H9 (cell line): ENCODE measurements at regions not wholly inside any gene's neighbourhood (a gene's known extent, or its start where the extent isn't known, plus 50 kb on each side); places are given as distances from the start of the nearest gene placed in this dataset.
A peak's percentile ranks its signal among the peaks of the same experiment; 100 is the strongest.

Source experiments
- DNase-seq: peaks from one replicate; pipeline ENCODE4 v3.0.0-alpha.2; 2017
- H2AFZ ChIP-seq: one replicate; pipeline ENCODE4 v1.6.1; 2013; ENCODE audit warnings: mild to moderate bottlenecking, low read length, control low read depth, moderate library complexity
- H2AK5ac ChIP-seq: 2 replicates; pipeline ENCODE4 v1.6.1; 2013; ENCODE audit warnings: low read length, control low read depth, mixed read lengths; ENCODE audit not compliant: insufficient read length
- H2BK120ac ChIP-seq: one replicate; pipeline ENCODE4 v1.6.1; 2013; ENCODE audit warnings: low read depth, mild to moderate bottlenecking, low read length, control low read depth, inconsistent platforms; ENCODE audit not compliant: poor library complexity, severe bottlenecking
- H2BK12ac ChIP-seq: 2 replicates; pipeline ENCODE4 v1.6.1; 2013; ENCODE audit warnings: low read length, control low read depth, mixed read lengths, low read depth; ENCODE audit not compliant: insufficient read length
- H2BK15ac ChIP-seq: 2 replicates; pipeline ENCODE4 v1.6.1; 2013; ENCODE audit warnings: low read depth, low read length, control low read depth
- H2BK20ac ChIP-seq: one replicate; pipeline ENCODE4 v1.6.1; 2013; ENCODE audit warnings: low read depth, mild to moderate bottlenecking, low read length, control low read depth, inconsistent platforms; ENCODE audit not compliant: poor library complexity, severe bottlenecking
- H2BK5ac ChIP-seq: 2 replicates; pipeline ENCODE4 v1.6.1; 2013; ENCODE audit warnings: low read length, control low read depth, mixed read lengths; ENCODE audit not compliant: insufficient read length
- H3K14ac ChIP-seq: 2 replicates; pipeline ENCODE4 v1.6.1; 2013; ENCODE audit warnings: low read length, control low read depth; ENCODE audit not compliant: insufficient read depth
- H3K18ac ChIP-seq: 2 replicates; pipeline ENCODE4 v1.6.1; 2013; ENCODE audit warnings: low read depth, mild to moderate bottlenecking, mixed read lengths, low read length, control low read depth; ENCODE audit not compliant: insufficient read length
- H3K23ac ChIP-seq: 2 replicates; pipeline ENCODE4 v1.6.1; 2013; ENCODE audit warnings: low read length, control low read depth, mixed read lengths, low read depth; ENCODE audit not compliant: insufficient read length
- H3K23me2 ChIP-seq: 2 replicates; pipeline ENCODE4 v1.6.1; 2013; ENCODE audit warnings: low read depth, mild to moderate bottlenecking, mixed read lengths, low read length, control low read depth; ENCODE audit not compliant: insufficient read length, poor library complexity, severe bottlenecking
- H3K27ac ChIP-seq: 2 replicates; pipeline ENCODE4 v1.5.1; 2013; ENCODE audit warnings: low read length, control low read depth, mixed read lengths, low read depth; ENCODE audit not compliant: insufficient read length
- H3K27me3 ChIP-seq: 2 replicates; pipeline ENCODE4 v1.6.1; 2013; ENCODE audit warnings: low read length, control low read depth, inconsistent platforms; ENCODE audit not compliant: insufficient read depth
- H3K4ac ChIP-seq: 2 replicates; pipeline ENCODE4 v1.6.1; 2013; ENCODE audit warnings: low read depth, mild to moderate bottlenecking, control low read depth, inconsistent platforms, low read length, moderate library complexity
- H3K4me1 ChIP-seq: 2 replicates; pipeline ENCODE4 v1.6.1; 2013; ENCODE audit warnings: low read length, control low read depth, inconsistent platforms; ENCODE audit not compliant: insufficient read depth
- H3K4me2 ChIP-seq: 2 replicates; pipeline ENCODE4 v1.6.1; 2013; ENCODE audit warnings: low read length, control low read depth, mixed read lengths; ENCODE audit not compliant: insufficient read length, insufficient read depth
- H3K56ac ChIP-seq: 2 replicates; pipeline ENCODE4 v1.6.1; 2013; ENCODE audit warnings: low read depth, mild to moderate bottlenecking, mixed read lengths, low read length, control low read depth; ENCODE audit not compliant: insufficient read length
- H3K79me1 ChIP-seq: 2 replicates; pipeline ENCODE4 v1.6.1; 2013; ENCODE audit warnings: low read depth, mild to moderate bottlenecking, moderate library complexity, low read length, control low read depth, inconsistent platforms; ENCODE audit not compliant: insufficient read depth, poor library complexity, severe bottlenecking
- H3K79me2 ChIP-seq: 2 replicates; pipeline ENCODE4 v1.6.1; 2013; ENCODE audit warnings: low read length, control low read depth, inconsistent platforms; ENCODE audit not compliant: insufficient read depth
- H3K9ac ChIP-seq: 2 replicates; pipeline ENCODE4 v1.6.1; 2013; ENCODE audit warnings: low read length, control low read depth, mixed read lengths; ENCODE audit not compliant: insufficient read length; ENCODE audit errors: extremely low read depth
- H3K9me3 ChIP-seq: one replicate; pipeline ENCODE4 v1.6.1; 2013; ENCODE audit warnings: low read depth, low read length, inconsistent platforms; ENCODE audit not compliant: control insufficient read depth
- H3T11ph ChIP-seq: one replicate; pipeline ENCODE4 v1.6.1; 2013; ENCODE audit warnings: mild to moderate bottlenecking, low read length, control low read depth, inconsistent platforms
- H4K20me1 ChIP-seq: one replicate; pipeline ENCODE4 v1.6.1; 2013; ENCODE audit not compliant: control insufficient read depth, insufficient read length, insufficient read depth
- H4K5ac ChIP-seq: 2 replicates; pipeline ENCODE4 v1.6.1; 2013; ENCODE audit warnings: low read depth, mild to moderate bottlenecking, mixed read lengths, low read length, control low read depth; ENCODE audit not compliant: insufficient read length
- H4K8ac ChIP-seq: replicated peaks from 2 replicates; pipeline ENCODE4 v1.6.1; 2013; ENCODE audit warnings: low read length, control low read depth, mixed read lengths, low read depth; ENCODE audit not compliant: insufficient read length
- H4K91ac ChIP-seq: 2 replicates; pipeline ENCODE4 v1.6.1; 2013; ENCODE audit warnings: low read depth, mild to moderate bottlenecking, moderate library complexity, mixed read lengths, low read length, control low read depth; ENCODE audit not compliant: insufficient read length
- H3K27ac Mint-ChIP-seq, 3 experiments: 2 replicates in 2 of 3; 3 replicates in 1 of 3; pipeline ENCODE4 v1.8.0; 2020 to 2021; ENCODE audit warnings: mixed read lengths in 3 of 3, mild to moderate bottlenecking in 1 of 3, moderate library complexity in 1 of 3
- H3K27me3 Mint-ChIP-seq: 2 replicates; pipeline ENCODE4 v1.8.0; 2021; ENCODE audit warnings: low read depth, mild to moderate bottlenecking, moderate library complexity, mixed read lengths
- H3K36me3 Mint-ChIP-seq, 3 experiments: 2 replicates in 2 of 3; 3 replicates in 1 of 3; pipeline ENCODE4 v1.8.0; 2020 to 2021; ENCODE audit warnings: low read depth in 3 of 3, mixed read lengths in 3 of 3; ENCODE audit not compliant: insufficient read depth in 1 of 3
- H3K4me1 Mint-ChIP-seq, 2 experiments: 2 replicates each; pipeline ENCODE4 v1.8.0; 2020; ENCODE audit warnings: mixed read lengths in 2 of 2
- H3K4me3 Mint-ChIP-seq, 2 experiments: 2 replicates in 1 of 2; 3 replicates in 1 of 2; pipeline ENCODE4 v1.8.0; 2020 to 2021; ENCODE audit warnings: mild to moderate bottlenecking in 2 of 2, mixed read lengths in 2 of 2, moderate library complexity in 1 of 2
- H3K9me3 Mint-ChIP-seq, 2 experiments: 2 replicates in 1 of 2; 3 replicates in 1 of 2; pipeline ENCODE4 v1.8.0; 2020; ENCODE audit warnings: mild to moderate bottlenecking in 2 of 2, mixed read lengths in 2 of 2, moderate library complexity in 1 of 2
- CTCF ChIP-seq: fragments of 200-600 bp; sonication (generic); conservative IDR thresholded peaks from 3 replicates; pipeline ENCODE4 v1.8.0; 2021; ENCODE audit warnings: antibody characterized with exemption, mild to moderate bottlenecking
- WGBS: extraction: QIAGEN DNeasy Blood & Tissue Kit; methylation state at CpG from one replicate; pipeline ENCODE4 v1.1.7; 2013; ENCODE audit warnings: missing lambda C conversion rate, low lambda C conversion rate, mixed read lengths; ENCODE audit not compliant: insufficient read length; ENCODE audit errors: extremely low coverage; 5-methylcytosine and 5-hydroxymethylcytosine counted together

DNA sequence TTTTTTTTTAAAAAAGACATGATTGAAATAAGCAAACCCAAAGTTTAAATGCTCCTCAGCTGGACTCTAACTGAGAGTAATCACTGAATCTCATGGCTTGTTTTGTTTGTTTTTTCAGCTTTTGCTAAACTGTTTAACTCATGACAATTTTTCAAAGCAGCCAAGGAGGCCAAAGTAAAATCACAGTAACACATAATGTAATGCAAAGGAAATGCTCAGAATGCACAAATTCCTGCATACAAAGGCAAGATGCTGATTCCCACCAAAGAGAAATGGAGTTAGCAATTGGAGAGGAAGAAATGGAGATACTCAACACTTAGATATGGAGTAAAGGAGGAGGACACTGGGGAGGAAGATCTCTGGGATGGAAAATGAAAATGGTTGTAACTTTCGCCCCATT is 126.2 kb upstream of the SOX5 start:
- H2BK20ac ChIP-seq: no peak overlapping the region
- H4K20me1 ChIP-seq: no peaks in the 10 kb centered on the region
- H2BK120ac ChIP-seq: no peak overlapping the region
- H3K27ac ChIP-seq: no peak overlapping the region
- no peak overlapping the region for H2BK15ac ChIP-seq
- H3K9me3 Mint-ChIP-seq: no peaks in the 10 kb centered on the region
- H4K8ac ChIP-seq: no peak overlapping the region
- no peaks in the 10 kb centered on the region for H3K79me2 ChIP-seq
- no peak overlapping the region for H4K5ac ChIP-seq
- no peak overlapping the region for H2AK5ac ChIP-seq
- H3K4me2 ChIP-seq: no peak overlapping the region
- no peak overlapping the region for H2BK5ac ChIP-seq
- H3K9me3 ChIP-seq: no peaks in the 10 kb centered on the region
- WGBS: no CpG with 5 or more reads among the region's 1 CpG
- H3K36me3 Mint-ChIP-seq: no peaks in the 10 kb centered on the region; a peak in 1 of 7 replicates
- no peak overlapping the region for H4K91ac ChIP-seq
- no peak for TF ChIP-seq CTCF
- no peak overlapping the region for H3K23ac ChIP-seq
- H3K27ac Mint-ChIP-seq: peak overlapping the region in 2 of 3 experiments; percentile 1 to 26; a peak in 2 of 7 replicates
- no peak overlapping the region for H2BK12ac ChIP-seq
- no peak overlapping the region for H3T11ph ChIP-seq
- no peaks in the 10 kb centered on the region for H3K23me2 ChIP-seq
- no peaks in the 10 kb centered on the region for H3K27me3 ChIP-seq
- no peak overlapping the region for H2AFZ ChIP-seq
- no peak overlapping the region for H3K18ac ChIP-seq
- no peak for DNase-seq
- H3K4me1 ChIP-seq: no peaks in the 10 kb centered on the region; the same call in 1 of the 2 replicates
- H3K79me1 ChIP-seq: no peaks in the 10 kb centered on the region
- H3K14ac ChIP-seq: no peak overlapping the region
- no peak overlapping the region for H3K9ac ChIP-seq
- H3K4ac ChIP-seq: no peak overlapping the region
- H3K4me1 Mint-ChIP-seq: peaks cover 6 to 8% of the 10 kb centered on the region in 2 experiments
- no peak overlapping the region for H3K56ac ChIP-seq
- no peak overlapping the region for H3K4me3 Mint-ChIP-seq
- no peaks in the 10 kb centered on the region for H3K27me3 Mint-ChIP-seq
